GF-D8 (cell line): ENCODE measurements at regions not wholly inside any gene's neighbourhood (a gene's known extent, or its start where the extent isn't known, plus 50 kb on each side); places are given as distances from the start of the nearest gene placed in this dataset.

Experiments
- DNase-seq: peaks from one replicate; lab custom pipeline; 2025; lab: John Stamatoyannopoulos, UW

DNA sequence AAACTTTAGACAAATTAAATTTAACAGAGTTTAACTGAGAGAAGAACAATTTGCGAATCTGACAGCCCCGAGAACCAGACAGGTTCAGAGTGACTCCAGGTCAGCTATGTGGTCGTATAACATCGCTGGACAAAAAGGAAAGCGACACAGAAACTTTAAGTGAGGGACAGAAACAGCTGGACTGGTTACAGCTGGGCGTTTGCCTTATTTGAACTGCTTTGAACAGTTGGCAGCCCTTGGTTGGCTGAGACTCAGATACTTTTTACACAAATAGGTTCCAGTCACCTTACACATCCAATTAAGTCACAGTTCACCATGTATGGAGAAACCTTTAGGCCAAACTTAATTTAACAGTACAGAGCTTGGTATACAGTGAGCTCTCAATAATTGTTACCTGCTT, 436.9 kb downstream of the GUCY1A2 start:
- DNase-seq: no peak

DNA sequence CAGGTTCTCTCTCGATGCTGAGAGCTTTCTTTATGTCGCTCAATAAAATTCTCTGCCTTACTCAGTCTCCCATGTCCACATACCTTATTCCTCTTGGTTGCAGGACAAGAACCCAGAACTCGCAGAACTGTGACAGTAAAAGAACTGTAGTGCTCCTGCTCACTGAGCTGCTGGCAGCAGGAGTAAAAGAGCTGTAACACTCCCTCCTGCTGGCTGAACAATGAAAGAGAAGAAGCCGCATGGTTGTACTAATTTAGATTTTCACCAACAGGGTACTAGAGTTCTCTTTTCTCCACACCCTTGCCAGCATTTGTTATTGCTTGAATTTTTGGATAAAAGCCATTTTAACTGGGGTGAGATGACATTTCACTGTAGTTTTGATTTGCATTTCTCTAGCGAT, 433.2 kb downstream of the GUCY1A2 start:
- DNase-seq: no peak

- DNase-seq: no peak
Measured at GRCh38 chr11:106594751-106595351, 423.4 kb downstream of the GUCY1A2 start.

DNA sequence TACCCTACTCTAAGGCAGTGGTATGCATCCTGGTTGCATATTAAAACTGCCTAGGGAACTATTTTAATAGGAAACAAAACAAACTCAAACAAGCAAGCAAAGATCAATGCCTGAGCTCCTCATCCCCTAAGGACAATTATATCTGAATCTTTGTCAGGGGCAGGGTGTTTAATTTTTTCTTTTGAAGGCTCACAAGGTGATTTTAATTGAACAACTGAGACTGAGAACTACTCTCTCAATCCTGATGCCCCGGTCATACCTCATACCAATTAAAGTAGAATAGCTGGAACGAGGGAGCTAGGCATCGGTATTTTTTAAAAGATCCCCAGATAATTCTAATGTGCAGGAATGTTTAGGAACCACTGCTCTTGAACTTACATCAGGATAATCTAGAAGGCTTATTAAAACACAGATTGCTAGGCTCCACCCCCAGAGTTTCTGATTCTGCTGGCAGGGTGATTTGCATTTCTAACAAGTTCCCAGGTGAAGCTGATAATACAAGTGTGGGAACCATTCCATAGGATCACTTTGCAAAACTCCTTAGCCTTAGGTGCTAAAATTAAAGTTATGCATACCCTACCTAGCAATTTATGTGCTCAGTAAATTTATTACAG, 416.5 kb downstream of the GUCY1A2 start:
- no peak for DNase-seq

GRCh38 chr11:106608677-106609076, 409.6 kb downstream of the GUCY1A2 start:
- no peak for DNase-seq

DNA sequence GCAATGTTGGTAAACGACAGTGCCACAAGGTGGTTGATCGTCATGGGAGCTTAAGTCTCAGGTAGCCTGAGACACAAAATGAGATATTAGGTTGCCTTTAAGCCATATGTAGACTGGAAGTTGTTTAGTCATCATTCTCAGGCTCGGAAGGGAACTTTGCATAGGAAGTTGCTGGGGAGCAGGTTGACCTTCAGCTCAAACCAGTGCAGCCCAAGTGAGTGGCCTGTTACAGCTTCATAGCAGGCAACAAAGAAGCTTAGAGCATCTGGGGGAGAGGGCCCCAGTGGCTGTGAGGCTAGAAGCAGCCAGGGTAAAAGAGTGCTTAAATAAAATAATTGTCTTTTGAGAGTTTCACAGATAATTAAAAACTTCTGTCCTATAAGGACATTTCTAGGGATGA, 404.0 kb downstream of the GUCY1A2 start:
- DNase-seq: no peak

DNA sequence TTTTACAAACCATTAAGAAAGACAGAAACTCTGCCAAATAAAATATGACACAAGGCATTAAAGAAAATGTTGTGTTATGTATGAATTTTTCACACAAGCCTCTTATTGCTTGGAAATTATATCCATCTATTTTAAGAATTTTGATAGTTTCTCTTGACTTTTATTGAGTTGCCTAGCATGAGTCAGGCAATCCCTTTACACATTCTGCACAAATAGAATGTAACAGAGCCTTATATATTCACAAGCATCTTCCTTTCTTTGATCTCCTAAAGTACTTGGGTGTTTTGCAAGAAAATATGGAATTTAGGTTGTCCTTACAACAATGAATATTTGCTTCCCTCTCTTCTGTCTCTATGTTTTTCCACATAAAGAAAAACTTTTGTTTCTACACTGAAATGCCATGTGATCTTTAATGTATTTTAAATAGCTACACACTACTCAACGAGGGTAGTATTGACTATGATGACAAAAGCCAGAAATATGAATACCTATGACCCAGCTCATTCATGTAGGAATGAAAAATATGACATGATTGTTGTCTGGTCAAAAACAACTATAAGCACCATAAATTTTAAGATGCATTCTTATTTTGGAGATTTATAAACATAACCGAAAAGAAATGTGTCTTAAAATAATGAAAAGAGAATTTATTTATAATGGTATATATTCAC, 398.8 kb downstream of the GUCY1A2 start:
- no peak for DNase-seq

- no peak for DNase-seq
Measured at GRCh38 chr11:106621484-106621883, 396.8 kb downstream of the GUCY1A2 start.
